ENCODE measurements at regions not wholly inside any gene's neighbourhood (a gene's known extent, or its start where the extent isn't known, plus 50 kb on each side); places are given as distances from the start of the nearest gene placed in this dataset.

- TF ChIP-seq CTCF (IDR thresholded peaks at IDR 0.05) (no peak), POLR2A (IDR thresholded peaks at IDR 0.05) (no peak), POLR2AphosphoS5 (IDR thresholded peaks at IDR 0.05; ENCODE audit: insufficient read depth in 1 of 2, low read depth in 1 of 2) (no peak)
Measured at GRCh38 chr7:106563466-106564150, 97.3 kb downstream of the CCDC71L start.
